Neuron (in vitro differentiated cells): ENCODE measurements at regions not wholly inside any gene's neighbourhood (a gene's known extent, or its start where the extent isn't known, plus 50 kb on each side); places are given as distances from the start of the nearest gene placed in this dataset.

Experiments used
- H2AFZ ChIP-seq: one replicate; pipeline ENCODE4 v1.6.1; 2013; ENCODE audit warnings: low read depth, mild to moderate bottlenecking, inconsistent platforms, low read length, moderate library complexity
- H3K27me3 ChIP-seq: one replicate; pipeline ENCODE4 v1.6.1; 2013; ENCODE audit warnings: low read length; ENCODE audit not compliant: insufficient read depth
- H3K36me3 ChIP-seq: one replicate; pipeline ENCODE4 v1.6.1; 2013; ENCODE audit warnings: low read length; ENCODE audit not compliant: insufficient read depth
- H3K4me1 ChIP-seq: one replicate; pipeline ENCODE4 v1.6.1; 2013; ENCODE audit warnings: low read length; ENCODE audit not compliant: insufficient read depth
- H3K4me3 ChIP-seq: 2 replicates; pipeline ENCODE4 v1.5.1; 2013; ENCODE audit warnings: mild to moderate bottlenecking, low read length, moderate library complexity
- H3K9me3 ChIP-seq: one replicate; pipeline ENCODE4 v1.6.1; 2013; ENCODE audit warnings: low read length

- H2AFZ ChIP-seq, result no peak overlapping the region
- no peaks in the 10 kb centered on the region for H3K9me3 ChIP-seq
- H3K36me3 ChIP-seq, result no peaks in the 10 kb centered on the region
- H3K4me3 ChIP-seq, result no peak overlapping the region
- no peaks in the 10 kb centered on the region for H3K27me3 ChIP-seq
- H3K4me1 ChIP-seq, result no peaks in the 10 kb centered on the region
Observed at GRCh38 chr2:221876016-221876415, 303.9 kb upstream of the EPHA4 start.

GRCh38 chr2:221874444-221874843 is 302.3 kb upstream of the EPHA4 start:
- H3K27me3 ChIP-seq, result no peaks in the 10 kb centered on the region
- no peak overlapping the region for H2AFZ ChIP-seq
- H3K4me3 ChIP-seq, result no peak overlapping the region
- no peaks in the 10 kb centered on the region for H3K36me3 ChIP-seq
- no peaks in the 10 kb centered on the region for H3K4me1 ChIP-seq
- no peaks in the 10 kb centered on the region for H3K9me3 ChIP-seq

- H3K27me3 ChIP-seq, result no peaks in the 10 kb centered on the region
- no peaks in the 10 kb centered on the region for H3K4me1 ChIP-seq
- no peak overlapping the region for H2AFZ ChIP-seq
- H3K9me3 ChIP-seq, result no peaks in the 10 kb centered on the region
- no peak overlapping the region for H3K4me3 ChIP-seq
- H3K36me3 ChIP-seq, result no peaks in the 10 kb centered on the region
Observed at GRCh38 chr2:221857719-221858118, 285.6 kb upstream of the EPHA4 start.

GRCh38 chr2:221853297-221853696 is 281.2 kb upstream of the EPHA4 start:
- Histone ChIP-seq H3K27me3 (no peaks in the 10 kb centered on the region), H3K36me3 (no peaks in the 10 kb centered on the region), H3K9me3 (no peaks in the 10 kb centered on the region), H3K4me3 (no peak overlapping the region), H3K4me1 (no peaks in the 10 kb centered on the region), H2AFZ (no peak overlapping the region)

GRCh38 chr2:221851531-221852045 is 279.5 kb upstream of the EPHA4 start:
- Histone ChIP-seq H3K36me3 (no peaks in the 10 kb centered on the region), H3K4me1 (no peaks in the 10 kb centered on the region), H3K9me3 (no peaks in the 10 kb centered on the region), H3K4me3 (no peak overlapping the region), H2AFZ (no peak overlapping the region), H3K27me3 (no peaks in the 10 kb centered on the region)

- Histone ChIP-seq H3K36me3 (no peaks in the 10 kb centered on the region), H2AFZ (no peak overlapping the region), H3K27me3 (no peaks in the 10 kb centered on the region), H3K4me3 (no peak overlapping the region), H3K9me3 (no peaks in the 10 kb centered on the region), H3K4me1 (no peaks in the 10 kb centered on the region)
Observed at GRCh38 chr2:221850076-221850475, 278.0 kb upstream of the EPHA4 start.

- no peaks in the 10 kb centered on the region for H3K36me3 ChIP-seq
Observed at GRCh38 chr2:221848286-221848685, 276.2 kb upstream of the EPHA4 start.

GRCh38 chr2:221845021-221845365 is 272.9 kb upstream of the EPHA4 start:
- Histone ChIP-seq H3K4me1 (no peaks in the 10 kb centered on the region), H3K4me3 (no peak overlapping the region), H2AFZ (no peak overlapping the region), H3K9me3 (no peaks in the 10 kb centered on the region), H3K36me3 (no peaks in the 10 kb centered on the region), H3K27me3 (no peaks in the 10 kb centered on the region)

More at GRCh38 chr2:221848286-221848685, 276.2 kb upstream of the EPHA4 start:
- H3K9me3 ChIP-seq, result no peaks in the 10 kb centered on the region
- no peaks in the 10 kb centered on the region for H3K4me1 ChIP-seq
- no peak overlapping the region for H2AFZ ChIP-seq
- H3K4me3 ChIP-seq, result no peak overlapping the region
- H3K27me3 ChIP-seq, result no peaks in the 10 kb centered on the region

GRCh38 chr2:221844212-221845020 is 272.3 kb upstream of the EPHA4 start:
- Histone ChIP-seq H2AFZ (no peak overlapping the region), H3K4me3 (no peak overlapping the region), H3K4me1 (no peaks in the 10 kb centered on the region), H3K27me3 (no peaks in the 10 kb centered on the region), H3K9me3 (no peaks in the 10 kb centered on the region), H3K36me3 (no peaks in the 10 kb centered on the region)

GRCh38 chr2:221836095-221836494 is 264.0 kb upstream of the EPHA4 start:
- H3K4me3 ChIP-seq, result no peak overlapping the region
- H3K36me3 ChIP-seq, result no peaks in the 10 kb centered on the region
- H2AFZ ChIP-seq, result no peak overlapping the region
- H3K27me3 ChIP-seq, result no peaks in the 10 kb centered on the region
- H3K9me3 ChIP-seq, result no peaks in the 10 kb centered on the region
- H3K4me1 ChIP-seq, result no peaks in the 10 kb centered on the region

GRCh38 chr2:221833966-221834365 is 261.9 kb upstream of the EPHA4 start:
- H3K27me3 ChIP-seq, result no peaks in the 10 kb centered on the region
- H3K4me3 ChIP-seq, result no peak overlapping the region
- no peak overlapping the region for H2AFZ ChIP-seq

GRCh38 chr2:221831051-221831450 is 258.9 kb upstream of the EPHA4 start:
- no peaks in the 10 kb centered on the region for H3K9me3 ChIP-seq
- H3K4me3 ChIP-seq, result no peak overlapping the region
- no peaks in the 10 kb centered on the region for H3K36me3 ChIP-seq
- H2AFZ ChIP-seq, result no peak overlapping the region
- no peaks in the 10 kb centered on the region for H3K27me3 ChIP-seq
- H3K4me1 ChIP-seq, result no peaks in the 10 kb centered on the region

More at GRCh38 chr2:221833966-221834365, 261.9 kb upstream of the EPHA4 start:
- Histone ChIP-seq H3K4me1 (no peaks in the 10 kb centered on the region), H3K9me3 (no peaks in the 10 kb centered on the region), H3K36me3 (no peaks in the 10 kb centered on the region)

GRCh38 chr2:221822416-221822815 is 250.3 kb upstream of the EPHA4 start:
- H3K4me3 ChIP-seq, result no peak overlapping the region
- no peaks in the 10 kb centered on the region for H3K9me3 ChIP-seq
- no peaks in the 10 kb centered on the region for H3K36me3 ChIP-seq
- no peak overlapping the region for H2AFZ ChIP-seq
- no peaks in the 10 kb centered on the region for H3K27me3 ChIP-seq
- H3K4me1 ChIP-seq, result no peaks in the 10 kb centered on the region
